OCI-LY1 (cell line): ENCODE measurements at regions not wholly inside any gene's neighbourhood (a gene's known extent, or its start where the extent isn't known, plus 50 kb on each side); places are given as distances from the start of the nearest gene placed in this dataset.

Source experiments
- H2AFZ ChIP-seq: fragments of 200-600 bp; sonication (generic), shearing (Covaris generic); 2 replicates; pipeline ENCODE4 v1.6.0; 2014; ENCODE audit warnings: antibody characterized with exemption, mild to moderate bottlenecking, low read length
- H3F3A ChIP-seq: fragments of 200-600 bp; sonication (generic), shearing (Covaris generic); 2 replicates; pipeline ENCODE4 v1.6.0; 2014; ENCODE audit warnings: mild to moderate bottlenecking, antibody characterized with exemption, low read length, moderate library complexity; ENCODE audit not compliant: insufficient read depth
- H3K27ac ChIP-seq: fragments of 200-600 bp; sonication (generic); 2 replicates; pipeline ENCODE4 v1.5.1; 2014; ENCODE audit warnings: low read length, mixed run types, mild to moderate bottlenecking, low read depth; ENCODE audit not compliant: poor library complexity, severe bottlenecking
- H3K27me3 ChIP-seq: fragments of 200-600 bp; sonication (generic); 2 replicates; pipeline ENCODE4 v1.6.0; 2014; ENCODE audit warnings: antibody characterized with exemption, mild to moderate bottlenecking, low read length, moderate library complexity; ENCODE audit not compliant: insufficient read depth
- H3K36me3 ChIP-seq: fragments of 200-600 bp; sonication (generic); 2 replicates; pipeline ENCODE4 v1.6.1; 2014; ENCODE audit warnings: mild to moderate bottlenecking, antibody characterized with exemption, low read length, moderate library complexity, mixed read lengths; ENCODE audit not compliant: insufficient read depth
- H3K4me1 ChIP-seq: fragments of 200-600 bp; sonication (generic); 2 replicates; pipeline ENCODE4 v1.5.1; 2014; ENCODE audit warnings: mild to moderate bottlenecking, low read length, moderate library complexity; ENCODE audit not compliant: insufficient read depth, severe bottlenecking
- H3K4me2 ChIP-seq: fragments of 200-600 bp; sonication (generic), shearing (Covaris generic); 2 replicates; pipeline ENCODE4 v1.6.1; 2014; ENCODE audit warnings: low read length
- H3K4me3 ChIP-seq: fragments of 200-600 bp; sonication (generic); 2 replicates; pipeline ENCODE4 v1.5.1; 2014; ENCODE audit warnings: low read length, low read depth, mild to moderate bottlenecking, mixed read lengths; ENCODE audit not compliant: poor library complexity, severe bottlenecking
- H3K79me2 ChIP-seq: fragments of 200-600 bp; shearing (Covaris generic); 2 replicates; pipeline ENCODE4 v1.6.1; 2016; ENCODE audit warnings: mixed run types, low read length, mixed read lengths; ENCODE audit not compliant: insufficient read depth
- H3K9ac ChIP-seq: fragments of 200-600 bp; sonication (generic), shearing (Covaris generic); 2 replicates; pipeline ENCODE4 v1.6.1; 2014; ENCODE audit warnings: mild to moderate bottlenecking, low read length, mixed read lengths
- H3K9me2 ChIP-seq: fragments of 200-600 bp; sonication (generic), shearing (Covaris generic); 2 replicates; pipeline ENCODE4 v1.6.1; 2014; ENCODE audit warnings: low read depth, mild to moderate bottlenecking, low read length, mixed read lengths
- H3K9me3 ChIP-seq: fragments of 200-600 bp; shearing (Covaris generic); 2 replicates; pipeline ENCODE4 v1.6.1; 2014; ENCODE audit warnings: low read length, mixed read lengths
- H4K20me1 ChIP-seq: fragments of 200-600 bp; sonication (generic), shearing (Covaris generic); 2 replicates; pipeline ENCODE4 v1.6.0; 2016; ENCODE audit warnings: mild to moderate bottlenecking, low read length; ENCODE audit not compliant: insufficient read depth
- EZH2 ChIP-seq: fragments of 200-600 bp; sonication (generic), shearing (Covaris generic); IDR thresholded peaks from 2 replicates; pipeline ENCODE4 v1.8.0; 2017; ENCODE audit warnings: borderline replicate concordance, mixed run types, mild to moderate bottlenecking, antibody characterized with exemption, low read length, moderate library complexity, mixed read lengths
- TF ChIP-seq, protein P1 (sequence below): fragments of 200-600 bp; sonication (generic), shearing (Covaris generic); IDR thresholded peaks from 2 replicates; pipeline ENCODE4 v1.5.1; 2017; ENCODE audit warnings: mild to moderate bottlenecking, antibody characterized with exemption, low read length, moderate library complexity, mixed read lengths

DNA sequence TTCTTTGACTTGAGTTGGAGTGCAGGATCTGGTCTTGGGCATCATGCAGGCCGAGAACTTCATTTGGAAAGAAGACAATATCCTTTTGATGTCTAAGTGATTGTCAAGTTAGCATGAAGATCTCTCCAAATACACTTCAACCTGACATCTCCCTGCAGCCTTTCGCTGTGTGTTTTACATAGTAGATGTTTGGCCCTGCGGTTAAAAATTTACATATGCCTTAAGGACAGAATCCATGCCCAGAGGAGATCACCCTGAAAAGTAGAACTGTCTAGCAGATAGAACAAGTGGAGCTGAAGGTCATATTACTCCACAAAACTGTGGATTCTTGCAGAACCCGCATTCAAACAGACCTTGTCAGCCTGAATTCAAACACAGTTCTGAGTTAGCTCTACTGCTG, 409.9 kb downstream of the LPIN1 start:
- Histone ChIP-seq H4K20me1 (no peaks in the 10 kb centered on the region), H3K9ac (peak overlapping the region; percentile 37; the same call in 1 of the 2 replicates), H3K4me3 (peak overlapping the region; percentile 12), H3F3A (no peaks in the 10 kb centered on the region), H3K4me2 (peak overlapping the region; percentile 40; the same call in 1 of the 2 replicates), H3K9me3 (no peaks in the 10 kb centered on the region), H3K27ac (peak overlapping the region; percentile 80), H3K79me2 (no peaks in the 10 kb centered on the region), H3K36me3 (no peaks in the 10 kb centered on the region), H3K4me1 (peaks cover 27% of the 10 kb centered on the region), H2AFZ (peak overlapping the region; percentile 13; the same call in 1 of the 2 replicates), H3K9me2 (no peaks in the 10 kb centered on the region), H3K27me3 (no peaks in the 10 kb centered on the region)
- TF ChIP-seq EZH2: no peak
- TF ChIP-seq, protein P1, sequence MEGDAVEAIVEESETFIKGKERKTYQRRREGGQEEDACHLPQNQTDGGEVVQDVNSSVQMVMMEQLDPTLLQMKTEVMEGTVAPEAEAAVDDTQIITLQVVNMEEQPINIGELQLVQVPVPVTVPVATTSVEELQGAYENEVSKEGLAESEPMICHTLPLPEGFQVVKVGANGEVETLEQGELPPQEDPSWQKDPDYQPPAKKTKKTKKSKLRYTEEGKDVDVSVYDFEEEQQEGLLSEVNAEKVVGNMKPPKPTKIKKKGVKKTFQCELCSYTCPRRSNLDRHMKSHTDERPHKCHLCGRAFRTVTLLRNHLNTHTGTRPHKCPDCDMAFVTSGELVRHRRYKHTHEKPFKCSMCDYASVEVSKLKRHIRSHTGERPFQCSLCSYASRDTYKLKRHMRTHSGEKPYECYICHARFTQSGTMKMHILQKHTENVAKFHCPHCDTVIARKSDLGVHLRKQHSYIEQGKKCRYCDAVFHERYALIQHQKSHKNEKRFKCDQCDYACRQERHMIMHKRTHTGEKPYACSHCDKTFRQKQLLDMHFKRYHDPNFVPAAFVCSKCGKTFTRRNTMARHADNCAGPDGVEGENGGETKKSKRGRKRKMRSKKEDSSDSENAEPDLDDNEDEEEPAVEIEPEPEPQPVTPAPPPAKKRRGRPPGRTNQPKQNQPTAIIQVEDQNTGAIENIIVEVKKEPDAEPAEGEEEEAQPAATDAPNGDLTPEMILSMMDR: no peak

DNA sequence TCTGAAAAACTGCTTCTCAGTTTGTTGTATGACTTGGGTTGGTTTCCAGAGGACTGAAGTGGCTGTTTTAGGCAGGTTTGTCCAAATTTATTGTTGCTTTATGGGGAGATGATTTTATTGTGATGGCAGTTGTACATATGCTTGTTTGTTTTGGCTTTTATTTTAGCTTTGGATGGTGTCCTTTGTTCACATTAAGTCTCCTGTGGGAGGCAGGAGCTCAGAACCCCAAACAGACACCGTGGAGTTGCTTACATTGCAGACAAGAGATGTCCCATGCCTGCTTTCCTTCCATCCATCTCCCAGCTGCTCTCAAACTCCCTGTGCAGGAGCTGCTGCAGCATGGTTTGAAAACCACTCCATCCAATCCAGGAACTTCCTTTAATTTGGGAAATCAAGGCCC, 414.7 kb downstream of the LPIN1 start:
- H3K9me2 ChIP-seq: no peaks in the 10 kb centered on the region
- H3K36me3 ChIP-seq: no peaks in the 10 kb centered on the region
- H3F3A ChIP-seq: no peaks in the 10 kb centered on the region
- peaks cover 11% of the 10 kb centered on the region for H3K4me1 ChIP-seq
- no peaks in the 10 kb centered on the region for H3K79me2 ChIP-seq
- H3K27me3 ChIP-seq: no peaks in the 10 kb centered on the region
- no peak overlapping the region for H3K4me2 ChIP-seq
- H3K4me3 ChIP-seq: no peak overlapping the region
- no peaks in the 10 kb centered on the region for H4K20me1 ChIP-seq
- H3K9me3 ChIP-seq: no peaks in the 10 kb centered on the region
- H2AFZ ChIP-seq: no peak overlapping the region
- no peak overlapping the region for H3K9ac ChIP-seq
- TF ChIP-seq, protein P1: no peak
- TF ChIP-seq EZH2: no peak
- no peak overlapping the region for H3K27ac ChIP-seq

DNA sequence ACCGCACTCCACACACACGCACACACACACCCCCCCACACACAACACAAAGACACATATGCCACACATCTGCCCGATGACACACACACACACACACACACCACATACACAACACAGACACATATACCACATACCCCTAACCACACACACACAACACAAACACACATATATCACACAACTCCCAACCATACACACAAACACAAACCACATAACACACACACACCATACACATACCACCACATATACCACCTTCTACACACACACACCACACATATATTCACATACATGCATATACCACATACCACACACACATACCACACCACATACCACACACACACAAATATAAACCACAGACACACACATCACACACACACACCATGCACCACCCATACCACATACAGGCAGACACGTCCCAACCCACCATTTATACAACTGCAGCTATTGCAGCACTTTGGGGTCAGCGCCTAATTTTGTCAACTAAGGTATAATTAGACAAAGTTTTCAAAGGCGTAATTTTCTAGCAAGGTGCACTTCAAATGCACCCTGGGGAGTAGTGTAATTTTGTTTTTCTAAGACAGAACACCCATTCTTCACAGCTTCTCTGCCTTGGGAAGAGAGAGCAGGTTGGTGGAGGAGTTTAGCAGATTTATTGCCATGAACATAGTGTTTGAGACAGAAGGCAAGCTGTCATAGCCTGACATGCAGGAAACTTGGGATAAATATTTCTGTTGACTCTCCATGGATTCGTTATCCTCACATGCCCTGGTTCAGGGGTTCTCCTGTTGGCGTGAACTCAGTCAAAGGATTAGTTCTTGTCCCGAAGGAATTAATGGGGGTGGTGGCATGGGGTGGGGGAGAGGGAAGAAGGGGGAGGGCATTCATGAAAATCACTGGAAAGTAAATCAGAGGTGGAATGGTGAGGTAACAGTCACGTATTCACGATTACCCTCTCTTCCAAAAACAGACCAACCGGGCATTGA, 416.1 kb downstream of the LPIN1 start:
- Histone ChIP-seq H3K4me2 (no peak overlapping the region), H3K36me3 (no peaks in the 10 kb centered on the region), H3K27me3 (no peaks in the 10 kb centered on the region), H3K4me3 (no peak overlapping the region), H3K79me2 (no peaks in the 10 kb centered on the region), H3K27ac (no peak overlapping the region), H2AFZ (no peak overlapping the region), H3K9ac (no peak overlapping the region), H3K9me2 (no peaks in the 10 kb centered on the region), H3F3A (no peaks in the 10 kb centered on the region), H3K4me1 (peaks cover 3% of the 10 kb centered on the region), H4K20me1 (no peaks in the 10 kb centered on the region), H3K9me3 (no peaks in the 10 kb centered on the region)
- TF ChIP-seq, protein P1: no peak
- no peak for TF ChIP-seq EZH2
